ENCODE measurements at regions not wholly inside any gene's neighbourhood (a gene's known extent, or its start where the extent isn't known, plus 50 kb on each side); places are given as distances from the start of the nearest gene placed in this dataset.

- TF ChIP-seq EZH2 (IDR thresholded peaks at IDR 0.05; ENCODE audit: borderline replicate concordance, low read length): no peak
- no peak for TF ChIP-seq CTCF (conservative IDR thresholded peaks at IDR 0.05 in 1 of 2, IDR thresholded peaks at IDR 0.05 in 1 of 2; ENCODE audit: extremely low read depth in 1 of 2, insufficient read depth in 1 of 2, low read depth in 1 of 2, low read length in 2 of 2)
These were observed 672.5 kb downstream of the NSUN3 start for GRCh38 chr3:94735354-94735753.

Measured in mammary epithelial cell (primary cell).